ENCODE measurements at regions not wholly inside any gene's neighbourhood (a gene's known extent, or its start where the extent isn't known, plus 50 kb on each side); places are given as distances from the start of the nearest gene placed in this dataset.
"Not testable (repeated sequence)": the region's sequence is repeated elsewhere in the genome, so short reads cannot be mapped to it uniquely, and the experiment has no call there.

DNA sequence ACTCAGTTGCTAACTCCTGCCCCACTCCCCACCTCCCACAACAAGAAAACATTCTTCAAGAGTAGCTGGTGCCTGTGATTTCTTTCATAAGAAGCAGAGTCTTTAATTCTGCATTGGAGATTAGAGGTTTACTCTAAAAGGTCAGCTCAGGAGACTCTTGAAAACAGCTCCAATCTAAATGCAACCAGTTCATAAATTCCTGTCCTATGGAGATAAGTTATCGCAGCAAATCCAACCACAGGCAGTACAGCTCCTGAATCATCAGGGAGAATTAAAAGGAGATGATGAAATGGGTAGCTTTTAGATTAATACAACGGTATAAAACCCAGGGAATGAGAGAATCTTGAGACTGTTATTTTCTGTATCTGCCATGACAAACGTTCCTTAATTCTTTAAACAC is 130.7 kb downstream of the SOCS6 start:
- DNase-seq (ENCODE audit: low read depth), result no peak

DNA sequence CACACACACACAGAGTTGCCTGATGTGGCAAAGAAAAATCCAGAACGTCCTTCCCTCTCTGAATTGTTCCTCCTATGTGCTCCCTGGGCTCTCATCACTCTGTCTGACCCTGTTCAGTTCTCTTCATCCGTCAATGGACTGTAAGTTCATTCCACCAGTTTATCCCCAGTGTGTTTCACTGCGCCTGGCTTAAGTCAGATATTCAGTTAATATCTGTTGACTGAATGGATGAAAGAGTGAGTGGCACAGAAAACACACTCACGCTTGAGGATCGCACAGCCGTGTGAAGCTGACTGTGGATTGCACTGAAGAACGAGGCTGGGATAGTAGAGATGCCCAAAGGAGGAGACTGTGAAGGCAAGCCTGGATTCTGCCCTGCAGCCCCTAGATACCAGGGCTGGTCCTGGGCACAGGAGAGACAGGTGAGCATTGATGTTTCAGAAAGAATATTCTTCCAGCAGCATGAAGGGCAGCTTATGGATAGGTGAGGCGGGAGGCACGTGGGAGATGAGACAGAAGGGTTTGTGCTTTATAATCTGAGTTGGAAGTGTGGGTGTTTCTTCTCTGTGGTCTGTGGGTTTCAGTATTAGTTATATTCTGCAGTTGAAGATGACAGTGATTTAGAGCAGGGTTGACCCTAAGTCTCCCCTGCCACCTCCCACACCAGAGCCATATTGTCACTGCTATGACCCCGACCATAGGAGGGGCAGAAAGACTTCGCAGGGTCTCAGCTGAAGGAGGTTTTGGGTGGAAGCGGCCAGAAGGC is 129.9 kb downstream of the SOCS6 start:
- DNase-seq (ENCODE audit: low read depth), result no peak

DNA sequence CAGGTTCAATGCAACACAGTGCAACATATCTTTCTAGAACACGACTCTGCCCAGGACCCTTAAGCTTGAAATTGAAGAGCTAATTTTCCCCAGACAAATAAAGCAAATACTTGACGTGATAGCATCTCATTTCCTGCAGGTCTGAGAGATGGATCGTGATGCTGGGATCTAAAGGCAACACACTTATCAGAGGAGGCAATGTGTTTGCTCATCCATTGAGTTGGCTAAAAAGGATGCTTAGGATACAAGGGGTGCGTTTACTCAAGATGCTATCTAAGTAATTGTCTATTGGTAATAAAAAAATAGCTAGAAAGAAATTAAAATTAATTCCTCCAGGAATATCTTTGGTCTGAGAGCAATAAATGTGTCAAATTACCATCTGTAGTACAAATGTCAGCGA is 129.0 kb downstream of the SOCS6 start:
- no peak for DNase-seq (ENCODE audit: low read depth)

DNA sequence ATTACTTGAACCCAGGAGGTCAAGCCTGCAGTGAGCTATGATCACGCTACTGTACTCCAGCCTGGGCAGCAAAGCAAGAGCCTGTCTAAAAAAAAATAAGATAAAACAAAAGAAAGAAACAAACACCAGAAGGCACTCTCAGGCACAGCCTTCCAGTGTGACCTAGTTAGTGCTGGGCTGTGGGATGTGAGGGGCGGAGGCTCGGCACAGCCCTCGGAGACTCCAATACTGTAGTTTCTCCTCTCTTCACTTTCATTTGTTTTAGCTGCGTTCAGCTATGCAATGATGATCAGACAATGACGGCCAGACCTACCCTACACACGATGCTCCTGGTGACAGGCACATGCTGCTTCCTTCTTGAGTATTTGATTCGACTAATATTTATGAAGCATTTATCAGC is 127.7 kb downstream of the SOCS6 start:
- DNase-seq (ENCODE audit: low read depth), result no peak

DNA sequence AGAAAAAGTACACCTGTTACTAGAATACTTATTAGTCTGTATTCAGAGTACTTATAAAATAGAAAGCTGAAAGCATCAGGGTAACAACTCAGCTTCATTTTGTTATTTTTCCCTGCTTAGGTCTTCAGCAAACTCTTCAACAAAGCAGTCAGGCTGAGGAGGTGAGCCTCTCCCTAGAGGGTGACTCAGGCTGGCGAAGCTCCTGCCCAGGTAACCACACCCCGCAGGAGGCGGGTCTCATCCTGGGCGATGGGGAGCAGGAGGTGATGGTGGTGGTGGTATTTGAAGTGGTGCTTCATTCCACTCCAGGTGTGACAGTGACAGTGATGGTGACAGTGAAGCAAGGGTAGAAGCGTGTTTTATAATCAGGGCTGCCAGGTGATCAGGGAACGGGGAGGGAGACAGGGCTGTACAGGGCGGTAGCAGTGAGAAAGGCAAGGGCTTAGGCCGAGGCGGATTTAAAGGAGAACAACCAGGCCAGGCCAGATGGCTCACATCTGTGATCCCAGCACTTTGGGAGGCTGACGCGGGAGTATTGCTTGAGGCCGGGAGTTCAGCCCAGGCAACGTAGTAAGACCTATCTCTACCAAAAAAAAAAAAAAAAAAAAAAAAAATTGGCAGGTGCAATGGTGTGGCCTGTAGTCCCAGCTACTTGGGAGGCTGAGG is 127.1 kb downstream of the SOCS6 start:
- DNase-seq (ENCODE audit: low read depth), result no peak

DNA sequence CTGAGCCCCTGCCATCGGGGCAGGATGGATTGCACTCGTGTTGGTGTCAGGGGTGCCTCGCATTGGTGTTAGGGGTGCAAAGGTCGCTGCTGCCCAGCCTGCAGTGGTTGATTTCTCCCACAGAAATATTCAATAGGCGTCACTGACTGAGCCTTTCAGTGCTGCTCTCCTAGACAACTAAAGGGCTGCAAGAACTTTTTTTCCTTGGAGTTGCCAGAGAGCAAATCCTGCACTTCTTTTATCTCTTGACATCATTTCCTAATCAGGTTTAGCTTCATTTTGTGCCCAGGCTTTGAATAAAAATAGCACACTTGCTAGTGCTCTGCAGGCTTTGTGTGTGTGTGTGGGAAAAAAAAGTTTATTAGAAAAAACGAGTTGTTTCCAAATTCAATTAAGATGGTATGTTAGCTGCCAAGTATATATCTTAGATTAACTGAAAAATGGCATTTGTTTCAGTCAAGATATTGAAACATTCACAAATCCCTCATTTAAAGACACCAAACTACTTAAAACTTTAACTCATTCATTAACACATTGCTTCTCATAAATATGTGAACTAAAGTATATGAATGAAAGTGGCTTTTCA is 125.6 kb downstream of the SOCS6 start:
- no peak for DNase-seq (ENCODE audit: low read depth)

DNA sequence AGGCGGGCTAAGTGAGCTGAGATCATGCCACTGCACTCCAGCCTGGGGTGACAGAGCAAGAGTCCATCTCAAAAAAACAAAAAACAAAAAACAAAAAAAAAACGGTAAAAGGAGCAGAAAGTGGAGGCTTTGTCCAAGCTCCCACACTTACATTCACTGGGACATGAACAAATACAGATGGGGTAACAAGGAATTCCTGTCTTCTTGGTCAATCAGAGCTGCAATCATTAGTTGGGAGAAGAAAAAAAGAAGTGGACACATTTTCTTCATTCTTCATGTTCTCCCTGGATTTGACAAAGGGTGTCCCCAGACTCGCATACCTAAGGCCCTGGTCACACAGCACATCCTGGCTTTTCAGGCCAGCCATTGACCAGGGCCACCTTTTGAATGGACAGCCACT is 124.6 kb downstream of the SOCS6 start:
- no peak for DNase-seq (ENCODE audit: low read depth)

DNA sequence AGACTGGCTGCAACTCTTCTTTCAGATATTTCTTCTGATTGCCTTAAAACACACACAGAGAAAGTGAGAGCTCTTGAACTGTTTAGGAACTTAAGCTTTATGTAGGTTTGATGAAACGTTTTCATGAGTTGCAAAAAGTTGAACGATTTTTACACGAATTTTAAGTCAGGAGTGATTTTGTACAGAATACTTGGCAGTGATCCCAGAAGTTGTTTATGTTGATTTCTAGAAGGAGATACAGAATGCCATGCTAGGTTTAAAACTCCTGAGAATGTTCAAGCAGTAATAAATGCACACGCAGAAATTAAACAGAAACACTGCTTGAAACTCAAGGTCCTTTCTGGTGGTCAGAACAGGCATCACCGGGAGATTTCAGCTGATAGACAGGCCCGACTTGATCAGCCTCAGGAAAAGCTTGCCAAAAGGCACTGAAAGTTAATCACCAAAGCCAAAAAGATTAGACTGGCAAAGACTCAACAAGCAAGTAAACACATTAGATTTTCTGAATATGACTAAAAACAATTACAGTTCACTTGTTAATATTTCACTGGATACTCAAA is 123.1 kb downstream of the SOCS6 start:
- no peak for DNase-seq (ENCODE audit: low read depth)

DNA sequence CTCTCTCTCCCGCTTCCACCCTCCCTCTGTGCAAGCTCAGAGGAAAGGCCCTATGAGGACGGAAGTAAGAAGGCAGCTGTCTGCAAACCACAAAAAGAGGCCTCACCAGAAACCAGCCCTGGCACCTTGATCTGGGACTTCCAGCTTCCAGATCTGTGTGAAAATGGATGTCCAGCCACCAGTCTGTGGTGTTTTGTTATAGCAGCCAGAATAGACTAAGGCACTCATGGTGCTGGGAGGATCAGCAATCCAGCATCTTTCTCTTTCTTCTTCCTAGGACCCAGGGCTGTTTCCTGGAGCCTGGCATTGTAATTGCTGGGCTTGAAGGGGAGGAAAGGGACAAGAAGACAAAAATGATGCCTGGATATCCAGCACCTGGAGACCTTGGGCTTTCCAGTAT is 122.5 kb downstream of the SOCS6 start:
- DNase-seq (ENCODE audit: low read depth), result no peak

DNA sequence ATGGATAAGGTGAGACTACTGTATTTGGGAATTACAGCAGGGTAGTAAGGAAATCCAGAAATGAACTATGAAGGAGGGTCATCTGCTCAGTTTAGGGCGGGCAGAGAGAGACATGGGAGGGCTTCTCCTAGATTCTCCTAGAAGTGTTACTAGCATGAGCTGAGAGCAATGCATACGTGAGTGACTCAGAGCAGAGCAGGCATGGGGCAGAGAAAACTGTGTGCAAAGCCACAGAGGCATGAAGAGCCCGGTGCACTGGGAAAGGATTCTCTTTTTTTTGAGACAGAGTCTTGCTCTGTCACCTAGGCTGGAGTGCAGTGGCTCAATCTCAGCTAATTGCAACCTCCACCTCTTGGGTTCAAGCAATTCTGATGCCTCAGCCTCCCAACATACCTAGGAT is 116.2 kb downstream of the SOCS6 start:
- no peak for DNase-seq (ENCODE audit: low read depth)

DNA sequence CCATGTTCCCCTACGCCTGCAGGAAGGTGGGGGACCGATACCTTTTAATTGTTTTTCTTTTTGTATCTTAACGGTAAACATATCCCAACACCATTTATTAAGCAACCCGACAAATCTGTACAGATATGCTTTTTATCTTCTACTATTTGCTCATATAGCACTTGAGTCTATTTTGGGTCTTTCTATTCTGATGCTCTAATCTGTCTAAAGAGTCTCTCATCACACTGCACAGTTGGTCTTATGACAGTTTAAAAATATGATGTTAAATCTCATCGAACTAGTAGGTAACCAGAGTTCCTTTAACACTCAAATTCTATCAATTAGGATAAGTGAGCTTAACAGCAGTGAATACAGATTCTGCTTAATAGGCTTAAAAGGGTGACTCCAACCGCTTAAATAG is 111.6 kb downstream of the SOCS6 start:
- no peak for DNase-seq (ENCODE audit: low read depth)

DNA sequence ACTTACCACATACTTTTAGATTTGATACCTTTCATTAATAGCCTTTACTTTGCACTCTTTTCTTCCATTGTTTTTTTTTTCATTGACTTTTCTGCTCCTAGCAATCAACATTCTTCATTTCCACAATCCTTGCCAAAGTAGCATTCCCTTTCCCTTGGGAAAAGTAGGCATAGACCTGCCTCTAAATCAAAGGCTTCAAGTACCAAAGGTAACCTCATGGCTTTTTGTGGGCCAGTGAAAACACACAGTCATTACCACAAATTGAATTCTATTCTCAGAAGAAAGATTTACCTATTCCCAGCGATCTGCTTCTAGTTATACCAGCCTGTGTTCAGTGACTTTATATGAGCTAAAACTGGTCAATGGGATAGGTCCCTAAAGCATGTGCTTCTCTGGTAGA is 109.2 kb downstream of the SOCS6 start:
- no peak for DNase-seq (ENCODE audit: low read depth)

DNA sequence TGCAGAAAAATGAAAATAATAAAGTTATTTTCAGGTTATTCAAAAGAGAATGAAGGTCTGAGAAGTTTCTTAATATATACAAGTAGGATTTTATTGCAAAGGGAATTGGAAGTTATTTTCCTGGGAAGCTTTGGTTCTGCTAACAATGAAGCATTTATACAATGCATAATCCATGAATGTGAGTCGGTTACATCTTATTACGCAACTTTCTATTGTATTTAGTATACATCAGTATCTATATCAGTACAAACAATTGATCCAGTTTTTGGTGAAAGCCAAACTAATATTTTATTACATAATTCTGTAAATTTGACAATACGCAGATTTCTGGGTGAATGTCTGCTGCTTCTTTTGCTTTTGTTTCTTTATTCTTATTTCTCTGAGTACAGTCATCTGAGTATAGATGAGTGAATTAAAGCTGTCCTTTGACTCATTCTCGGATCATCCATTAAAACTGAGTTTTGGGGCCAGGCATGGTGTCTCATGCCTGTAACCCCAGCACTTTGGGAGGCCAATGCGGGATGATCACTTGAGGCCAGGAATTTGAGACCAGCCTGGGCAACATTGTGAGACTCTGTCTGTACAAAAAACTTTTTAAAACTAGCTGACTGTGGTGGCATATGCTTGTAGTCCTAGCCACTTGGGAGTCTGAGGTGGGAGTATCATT is 108.5 kb downstream of the SOCS6 start:
- no peak for DNase-seq (ENCODE audit: low read depth)

DNA sequence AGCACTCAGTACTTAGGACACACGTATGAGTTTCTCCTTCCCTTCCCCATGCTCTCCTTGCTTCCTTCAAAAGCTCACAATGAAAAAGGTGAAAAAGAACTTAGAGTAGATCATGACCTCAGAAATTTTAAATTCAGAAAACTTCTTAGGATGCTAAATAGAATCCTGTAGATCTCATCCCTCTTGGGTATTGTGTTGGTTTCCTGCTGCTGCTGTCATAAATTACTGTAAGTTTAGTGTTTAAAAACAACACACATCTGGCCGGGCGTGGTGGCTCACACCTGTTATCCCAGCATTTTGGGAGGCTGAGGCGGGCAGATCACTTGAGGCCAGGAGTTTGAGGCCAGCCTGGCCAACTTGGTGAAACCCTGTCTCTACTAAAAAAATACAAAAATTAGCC is 106.9 kb downstream of the SOCS6 start:
- not testable (repeated sequence) for DNase-seq (ENCODE audit: low read depth)

DNA sequence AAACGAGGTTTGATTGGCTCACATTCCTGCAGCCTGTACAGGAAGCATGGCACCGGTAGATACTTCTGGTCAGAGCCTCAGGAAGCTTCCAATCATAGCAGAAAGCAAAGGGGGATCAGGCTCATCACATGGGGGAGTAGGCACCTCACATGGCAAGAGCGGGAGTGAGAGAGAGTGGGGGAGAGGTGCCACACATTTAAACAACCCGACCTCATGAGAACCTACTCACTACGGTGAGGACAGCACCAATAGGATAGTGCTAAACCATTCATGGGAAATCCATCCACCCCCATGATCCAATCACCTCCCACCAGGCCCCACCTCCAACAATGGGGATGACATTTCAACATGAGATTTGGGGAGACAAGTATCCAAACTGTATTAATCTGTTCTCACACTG is 105.8 kb downstream of the SOCS6 start:
- DNase-seq (ENCODE audit: low read depth), result no peak

DNA sequence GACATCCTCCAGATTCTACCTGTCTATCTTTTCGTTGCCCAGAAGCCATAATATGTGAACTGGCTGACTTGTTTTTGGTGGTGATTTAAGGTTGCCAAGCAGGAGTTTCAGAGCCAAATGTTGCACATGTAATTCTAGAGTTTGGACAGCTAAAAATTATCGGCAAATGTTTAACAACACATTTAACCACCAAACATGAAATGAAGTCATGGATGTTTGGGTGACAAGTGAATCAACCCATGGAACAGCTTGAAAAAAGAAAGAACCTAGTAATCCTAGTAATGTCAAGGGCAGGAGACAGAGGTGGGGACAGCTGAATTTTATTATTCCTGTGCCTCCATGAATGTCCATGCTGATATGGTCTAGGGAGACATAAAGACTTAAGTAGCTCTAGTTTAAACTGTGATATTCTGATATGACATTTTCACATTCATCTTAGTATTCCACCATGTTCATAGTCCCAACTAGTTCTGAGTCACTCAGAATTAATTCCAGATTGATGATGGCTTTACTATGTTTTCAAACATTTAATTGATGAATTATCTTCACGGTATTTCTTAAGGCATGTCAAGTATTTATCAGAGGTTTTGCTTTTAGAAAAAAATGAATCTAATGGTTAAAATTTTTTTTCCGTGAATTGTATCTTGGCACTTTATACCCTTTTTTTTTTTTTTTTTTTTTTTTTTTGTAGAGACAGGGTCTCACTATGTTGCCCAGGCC is 101.7 kb downstream of the SOCS6 start:
- no peak for DNase-seq (ENCODE audit: low read depth)

DNA sequence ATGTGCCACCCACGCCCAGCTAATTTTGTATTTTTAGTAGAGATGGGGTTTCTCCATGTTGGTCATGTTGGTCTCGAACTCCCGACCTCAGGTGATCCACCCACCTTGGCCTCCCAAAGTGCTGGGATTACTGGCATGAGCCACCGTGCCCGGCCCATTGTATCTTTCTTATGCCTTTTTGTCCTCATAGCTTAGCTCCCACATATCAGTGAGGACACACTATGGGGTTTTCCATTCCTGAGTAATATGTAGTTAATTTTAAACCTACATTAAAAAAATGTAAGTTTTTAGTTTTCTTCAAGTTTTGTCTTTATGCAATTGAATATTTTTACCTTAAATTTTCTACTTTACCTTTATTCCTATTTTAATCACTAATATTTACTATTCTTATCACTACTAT is 100.2 kb downstream of the SOCS6 start:
- not testable (repeated sequence) for DNase-seq (ENCODE audit: low read depth)

DNA sequence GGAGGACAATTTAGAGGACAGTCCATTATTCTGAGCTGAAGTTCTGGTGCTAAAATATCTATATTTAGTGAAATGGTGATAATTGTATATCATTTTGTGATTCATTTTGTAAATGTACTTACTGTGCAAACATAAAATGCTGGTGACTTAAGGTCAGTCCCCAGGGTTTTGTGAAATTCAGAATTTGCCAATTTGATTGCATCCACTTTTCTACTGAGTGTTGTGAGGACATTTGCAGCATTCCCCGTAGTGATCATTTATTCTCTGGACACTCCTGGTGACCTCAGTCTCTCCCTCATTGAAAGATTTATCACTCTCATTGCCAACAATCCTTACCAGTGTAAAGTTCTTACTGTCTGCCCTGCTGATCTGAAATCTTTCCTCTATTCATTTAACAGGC is 98.2 kb downstream of the SOCS6 start:
- DNase-seq (ENCODE audit: low read depth), result no peak

DNA sequence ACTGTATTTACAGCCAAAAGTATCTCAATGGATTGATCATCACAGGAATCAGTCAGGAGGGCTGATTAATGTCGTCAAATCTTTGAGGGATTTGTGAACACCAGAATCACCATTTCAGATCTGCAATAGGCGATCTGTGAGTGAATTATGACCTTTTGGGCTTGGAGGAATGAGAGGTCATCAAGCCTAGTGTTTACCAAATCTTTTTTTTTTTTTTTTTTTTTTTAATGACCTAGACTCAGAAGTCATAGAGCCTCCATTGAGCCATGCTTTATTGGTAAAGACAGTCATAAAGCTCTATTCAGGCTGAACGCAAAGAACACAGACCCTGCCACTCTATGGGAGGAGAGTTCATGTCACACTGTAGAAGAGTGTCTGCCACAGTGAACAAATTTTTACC is 97.7 kb downstream of the SOCS6 start:
- DNase-seq (ENCODE audit: low read depth), result no peak

DNA sequence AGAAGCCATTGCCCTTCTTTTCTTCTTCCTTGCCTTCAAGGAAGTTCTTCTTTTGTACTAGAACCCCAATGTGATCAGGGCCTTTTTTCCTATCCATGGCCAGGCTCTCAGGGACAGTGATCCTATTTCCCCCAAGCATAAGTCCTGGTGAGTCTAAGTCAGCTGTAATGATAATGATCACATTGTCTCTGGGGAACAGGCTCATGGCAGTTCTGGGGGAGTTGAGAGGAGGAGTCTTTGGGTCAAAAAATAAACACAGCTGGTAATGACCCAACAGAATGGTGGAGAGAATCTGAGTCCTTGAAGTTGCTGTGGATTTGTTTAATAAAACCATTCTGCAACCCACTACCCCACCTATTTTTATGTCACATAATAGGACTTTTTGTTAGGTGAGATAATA is 96.6 kb downstream of the SOCS6 start:
- DNase-seq (ENCODE audit: low read depth), result no peak

DNA sequence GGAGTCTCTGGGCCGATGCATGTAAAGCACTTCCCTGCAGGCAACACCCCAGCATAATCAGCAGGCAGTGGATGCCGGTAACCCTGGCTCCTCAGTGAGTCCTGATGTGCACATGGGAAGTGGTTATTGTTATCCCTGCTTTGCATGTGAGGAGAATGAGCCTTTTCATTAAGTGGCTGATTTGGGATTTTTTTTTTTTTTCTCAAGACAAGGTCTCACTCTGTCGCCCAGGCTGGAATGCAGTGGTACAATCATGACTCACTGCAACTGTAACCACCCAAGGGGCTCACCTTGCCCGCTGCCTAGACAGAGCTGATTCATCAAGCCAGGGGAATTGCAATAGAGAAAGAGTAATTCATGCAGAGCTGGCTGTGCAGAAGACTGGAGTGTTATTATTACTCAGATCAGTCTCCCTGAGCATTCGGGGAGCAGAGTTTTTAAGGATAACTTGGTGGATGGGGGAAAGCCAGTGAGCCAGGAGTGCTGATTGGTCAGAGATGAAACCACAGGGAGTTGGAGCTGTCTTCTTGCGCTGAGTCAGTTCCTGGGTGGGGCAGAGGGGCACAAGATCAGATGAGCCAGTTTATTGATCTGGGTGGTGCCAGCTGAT is 95.4 kb downstream of the SOCS6 start:
- DNase-seq (ENCODE audit: low read depth), result no peak
